GM12891 (cell line): ENCODE measurements at regions not wholly inside any gene's neighbourhood (a gene's known extent, or its start where the extent isn't known, plus 50 kb on each side); places are given as distances from the start of the nearest gene placed in this dataset.

Source experiments
- POLR2A ChIP-seq: IDR thresholded peaks from 2 replicates; pipeline ENCODE4 v1.6.1; 2011; ENCODE audit warnings: low read depth, low read length, control low read depth
- POLR2AphosphoS5 ChIP-seq: IDR thresholded peaks from 2 replicates; pipeline ENCODE4 v1.6.1; 2011; ENCODE audit warnings: low read depth, low read length, control low read depth

GRCh38 chr6:140354296-140354695 lies 979.8 kb upstream of the CITED2 start:
- TF ChIP-seq POLR2A (no peak), POLR2AphosphoS5 (no peak)
